ENCODE measurements at regions not wholly inside any gene's neighbourhood (a gene's known extent, or its start where the extent isn't known, plus 50 kb on each side); places are given as distances from the start of the nearest gene placed in this dataset.

DNA sequence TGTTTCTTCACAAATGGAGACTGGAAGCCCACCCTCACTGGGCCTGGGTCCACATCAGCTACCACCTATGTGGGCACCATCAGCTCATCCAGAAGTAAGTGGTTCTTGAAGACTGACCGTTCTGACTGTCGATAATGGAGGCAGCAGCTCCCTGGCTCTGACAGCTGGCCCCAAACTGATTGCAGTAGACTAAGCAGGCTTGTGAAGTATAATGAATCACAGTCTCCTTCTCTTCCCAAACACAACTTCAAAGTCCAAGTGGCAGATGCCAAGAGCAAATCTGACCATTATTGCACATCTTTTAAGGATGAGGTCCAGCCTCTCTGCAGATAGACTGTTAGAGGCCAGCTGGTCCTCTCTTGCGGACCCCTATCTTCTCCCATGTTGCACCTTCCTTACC, 574.4 kb upstream of the KLF12 start:
- H3K27ac ChIP-seq = no peak overlapping the region
- TF ChIP-seq, protein P1, sequence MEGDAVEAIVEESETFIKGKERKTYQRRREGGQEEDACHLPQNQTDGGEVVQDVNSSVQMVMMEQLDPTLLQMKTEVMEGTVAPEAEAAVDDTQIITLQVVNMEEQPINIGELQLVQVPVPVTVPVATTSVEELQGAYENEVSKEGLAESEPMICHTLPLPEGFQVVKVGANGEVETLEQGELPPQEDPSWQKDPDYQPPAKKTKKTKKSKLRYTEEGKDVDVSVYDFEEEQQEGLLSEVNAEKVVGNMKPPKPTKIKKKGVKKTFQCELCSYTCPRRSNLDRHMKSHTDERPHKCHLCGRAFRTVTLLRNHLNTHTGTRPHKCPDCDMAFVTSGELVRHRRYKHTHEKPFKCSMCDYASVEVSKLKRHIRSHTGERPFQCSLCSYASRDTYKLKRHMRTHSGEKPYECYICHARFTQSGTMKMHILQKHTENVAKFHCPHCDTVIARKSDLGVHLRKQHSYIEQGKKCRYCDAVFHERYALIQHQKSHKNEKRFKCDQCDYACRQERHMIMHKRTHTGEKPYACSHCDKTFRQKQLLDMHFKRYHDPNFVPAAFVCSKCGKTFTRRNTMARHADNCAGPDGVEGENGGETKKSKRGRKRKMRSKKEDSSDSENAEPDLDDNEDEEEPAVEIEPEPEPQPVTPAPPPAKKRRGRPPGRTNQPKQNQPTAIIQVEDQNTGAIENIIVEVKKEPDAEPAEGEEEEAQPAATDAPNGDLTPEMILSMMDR (conservative IDR thresholded peaks at IDR 0.05) = no peak

DNA sequence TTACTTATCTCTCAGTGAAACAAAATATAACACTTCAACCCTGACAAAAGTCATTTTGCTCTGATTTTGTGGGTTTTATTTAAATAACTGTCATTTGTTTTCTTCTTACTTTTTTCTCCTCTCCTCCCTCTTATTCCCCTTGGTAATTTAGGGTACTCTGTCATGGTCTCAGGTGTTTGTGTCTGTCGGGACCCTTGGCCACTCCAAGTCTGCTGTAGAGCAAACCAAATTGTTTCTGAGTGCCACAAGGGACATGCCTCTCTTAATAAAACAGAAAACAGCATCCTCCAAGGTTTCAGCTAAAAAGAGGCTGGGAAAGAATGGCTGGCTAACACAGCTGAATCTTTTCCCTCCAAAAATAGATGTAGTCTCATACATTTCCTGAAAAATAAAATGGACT, 573.1 kb upstream of the KLF12 start:
- no peak overlapping the region for H3K27ac ChIP-seq
- TF ChIP-seq, protein P1 (conservative IDR thresholded peaks at IDR 0.05) = no peak

DNA sequence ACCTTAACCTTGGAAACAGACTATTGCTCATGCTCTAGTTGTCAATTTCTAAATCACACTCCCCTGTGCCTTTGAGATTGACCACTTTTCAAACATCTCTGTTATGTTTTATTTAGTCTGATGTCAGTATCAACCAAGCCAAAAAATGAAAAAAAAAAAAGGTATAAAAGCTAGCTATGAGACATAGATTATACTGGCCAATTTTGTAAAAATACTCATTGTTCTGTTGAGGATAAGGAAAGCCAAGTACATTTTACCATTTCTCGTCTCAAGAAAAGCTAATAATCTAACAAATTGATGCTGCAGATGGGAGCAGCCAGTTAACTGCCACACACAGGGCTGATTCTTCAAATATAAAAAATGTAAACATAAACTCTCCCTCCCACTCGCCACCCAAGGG, 572.6 kb upstream of the KLF12 start:
- H3K27ac ChIP-seq = no peak overlapping the region
- TF ChIP-seq, protein P1 (conservative IDR thresholded peaks at IDR 0.05) = no peak

DNA sequence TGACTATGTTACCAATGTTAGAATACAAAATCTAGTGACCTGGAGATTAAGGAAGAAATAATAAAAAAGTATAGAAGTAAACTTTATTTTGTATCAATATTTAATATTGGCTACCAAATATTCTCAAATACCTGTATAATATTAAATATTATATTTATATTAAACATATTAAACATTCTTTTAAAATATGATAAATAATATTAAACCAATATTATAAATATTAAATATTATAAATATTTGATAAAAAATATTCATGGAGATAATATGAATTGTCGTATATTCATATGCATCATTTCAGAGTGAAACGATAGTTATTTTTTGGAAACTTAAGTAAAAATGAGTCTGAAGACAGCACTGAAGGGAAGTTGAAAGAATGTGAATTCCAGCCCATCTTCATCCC, 571.2 kb upstream of the KLF12 start:
- TF ChIP-seq, protein P1 (conservative IDR thresholded peaks at IDR 0.05) = no peak
- H3K27ac ChIP-seq = no peak overlapping the region

DNA sequence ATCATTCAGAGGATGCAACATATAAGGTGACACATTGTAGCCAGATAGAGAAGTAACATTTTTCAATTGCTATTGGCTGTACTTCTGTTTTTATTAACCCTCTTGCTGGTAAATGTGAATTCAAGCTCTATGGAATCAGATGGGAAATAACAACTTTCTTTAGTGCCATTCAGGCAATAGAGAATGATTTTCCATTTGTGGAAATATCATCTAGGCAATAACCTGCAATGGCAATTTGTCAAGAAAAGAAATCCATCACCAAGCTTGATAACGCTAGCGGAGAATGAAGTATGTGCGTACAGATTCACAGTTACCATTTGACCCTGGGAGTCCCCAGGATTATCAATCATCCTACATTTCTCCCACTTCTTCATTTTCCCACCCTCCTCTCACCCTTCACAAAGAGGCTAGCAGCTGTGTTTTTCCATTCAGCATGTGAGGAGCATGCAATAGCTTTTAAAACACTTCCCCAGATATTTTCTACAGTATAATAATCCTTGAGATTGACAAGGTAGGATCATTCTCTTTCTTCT, 569.7 kb upstream of the KLF12 start:
- no peak overlapping the region for H3K27ac ChIP-seq
- TF ChIP-seq, protein P1 (conservative IDR thresholded peaks at IDR 0.05) = no peak

DNA sequence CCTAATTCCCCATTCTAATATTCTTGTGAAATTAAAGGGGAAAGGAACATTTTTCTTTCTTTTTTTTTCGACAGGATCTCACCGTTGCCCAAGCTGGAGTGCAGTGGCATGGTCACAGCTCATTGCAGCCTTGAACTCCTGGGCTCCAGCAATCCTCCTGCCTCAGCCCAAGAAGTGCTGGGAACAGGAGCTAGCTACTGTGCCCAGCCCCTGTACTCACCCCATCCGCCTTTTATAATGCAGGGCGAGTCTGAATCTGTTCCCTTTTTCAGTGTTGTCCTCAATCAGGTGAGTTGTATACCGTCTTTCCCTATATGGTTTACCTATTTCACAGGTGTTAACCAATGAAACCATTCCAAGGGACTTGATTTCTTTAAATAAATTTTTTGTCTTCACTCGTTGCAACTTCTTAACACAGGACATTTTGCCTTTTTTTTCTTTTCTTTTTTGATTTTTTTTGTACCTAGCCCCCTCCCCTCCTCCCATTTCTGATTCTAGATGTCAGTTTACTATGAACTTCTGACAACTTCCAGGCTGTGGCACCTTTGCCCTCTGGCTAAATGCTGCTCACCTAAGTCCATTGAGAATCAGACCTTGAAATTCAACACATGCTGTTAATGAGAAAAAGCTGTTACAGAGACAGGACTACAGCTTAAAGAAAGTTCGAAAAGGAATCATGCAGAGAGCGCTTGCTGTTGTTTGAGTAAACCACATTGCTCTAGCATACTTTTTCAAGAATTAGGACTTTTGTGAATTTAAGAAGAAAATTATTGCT, 562.1 kb upstream of the KLF12 start:
- TF ChIP-seq, protein P1 (conservative IDR thresholded peaks at IDR 0.05) = no peak

DNA sequence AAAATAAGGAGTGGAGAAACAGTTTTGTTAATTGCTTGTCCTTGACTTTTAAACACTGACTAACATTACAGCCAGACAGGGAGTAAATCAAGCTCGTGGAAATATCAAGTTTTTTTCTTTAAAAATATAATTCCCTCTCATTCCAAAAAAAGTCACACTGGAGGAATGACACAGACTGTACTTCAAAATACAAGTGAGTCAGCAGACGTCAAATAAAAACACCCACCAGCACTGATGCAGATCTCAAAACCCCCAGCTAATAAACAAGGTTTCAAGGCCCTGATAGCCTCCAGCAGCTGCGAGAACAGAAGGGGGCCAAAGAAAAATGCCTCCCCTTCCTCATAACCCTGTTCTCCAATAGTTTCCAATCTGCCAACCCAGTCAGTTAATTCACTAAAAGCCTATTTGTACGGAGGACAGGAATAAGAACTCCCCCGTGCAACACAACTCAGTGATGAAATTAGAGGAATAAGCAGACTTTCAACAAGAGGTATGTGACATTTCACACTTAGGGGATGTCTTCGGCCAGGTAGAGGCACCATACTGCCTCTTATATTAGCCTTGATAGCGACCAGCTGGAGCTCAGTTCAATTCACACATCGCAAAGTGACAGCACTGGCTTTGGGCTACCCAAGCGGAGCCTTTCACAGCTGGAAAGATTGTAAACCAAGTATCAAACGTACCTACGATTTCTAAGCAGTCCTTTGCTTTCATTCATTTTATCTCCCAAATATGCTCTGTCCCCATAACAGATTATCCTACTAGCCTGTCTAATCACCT, 561.0 kb upstream of the KLF12 start:
- no peak overlapping the region for H3K27ac ChIP-seq
- TF ChIP-seq, protein P1 (conservative IDR thresholded peaks at IDR 0.05) = no peak

More for the DNA sequence above, 562.1 kb upstream of the KLF12 start:
- no peak overlapping the region for H3K27ac ChIP-seq
